HG03354 (cell line): ENCODE measurements at regions not wholly inside any gene's neighbourhood (a gene's known extent, or its start where the extent isn't known, plus 50 kb on each side); places are given as distances from the start of the nearest gene placed in this dataset.
"Not testable (repeated sequence)": the region's sequence is repeated elsewhere in the genome, so short reads cannot be mapped to it uniquely, and the experiment has no call there.

Source experiments
- ATAC-seq: cut with Tn5 transposase; IDR thresholded peaks from one replicate; pipeline ENCODE4 v1.9.1; 2021; ENCODE audit warnings: mild to moderate bottlenecking; ENCODE audit not compliant: unreplicated experiment, poor library complexity, severe bottlenecking

- ATAC-seq, result not testable (repeated sequence)
Observed at GRCh38 chr21:9040406-9040805, 1481.0 kb upstream of the TPTE start.

DNA sequence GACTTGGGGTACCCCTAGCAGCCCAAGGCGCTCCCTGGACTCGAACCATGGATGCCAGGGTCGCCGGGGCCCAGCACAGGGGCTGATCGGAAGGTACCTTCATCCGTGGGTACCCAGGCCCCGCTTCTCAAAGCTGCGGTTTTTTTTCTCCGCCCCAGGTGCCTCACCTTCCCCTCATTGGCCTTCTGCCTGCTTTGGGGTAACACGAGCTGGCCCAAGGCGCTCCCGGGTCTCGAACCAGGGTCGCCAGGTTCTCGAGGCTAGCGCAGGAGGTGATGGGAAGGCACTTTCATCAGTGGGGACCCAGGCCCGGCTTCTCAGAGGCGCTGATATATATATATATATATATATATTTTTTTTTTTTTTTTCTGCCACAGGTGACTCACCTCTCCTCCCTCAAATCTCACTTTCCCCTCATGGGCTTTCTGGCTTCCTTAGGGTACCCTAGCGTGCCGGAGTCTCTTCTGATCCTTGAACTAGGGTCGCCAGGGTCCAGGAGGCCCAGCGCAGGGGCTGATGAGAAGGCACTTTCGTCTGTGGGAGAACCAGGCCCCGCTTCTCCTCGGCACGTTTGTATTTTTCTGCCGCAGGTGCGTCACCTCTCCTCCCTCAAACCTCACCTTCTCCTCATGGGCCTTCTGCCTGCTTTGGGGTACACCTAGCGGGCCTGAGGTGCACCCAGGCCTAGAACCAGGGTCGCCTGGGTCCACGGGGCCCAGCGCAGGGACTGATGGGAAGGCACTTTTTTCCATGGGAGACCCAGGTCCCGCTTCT lies 1480.0 kb upstream of the TPTE start:
- not testable (repeated sequence) for ATAC-seq

- ATAC-seq, result not testable (repeated sequence)
Observed at GRCh38 chr21:9043089-9043488, 1478.3 kb upstream of the TPTE start.

DNA sequence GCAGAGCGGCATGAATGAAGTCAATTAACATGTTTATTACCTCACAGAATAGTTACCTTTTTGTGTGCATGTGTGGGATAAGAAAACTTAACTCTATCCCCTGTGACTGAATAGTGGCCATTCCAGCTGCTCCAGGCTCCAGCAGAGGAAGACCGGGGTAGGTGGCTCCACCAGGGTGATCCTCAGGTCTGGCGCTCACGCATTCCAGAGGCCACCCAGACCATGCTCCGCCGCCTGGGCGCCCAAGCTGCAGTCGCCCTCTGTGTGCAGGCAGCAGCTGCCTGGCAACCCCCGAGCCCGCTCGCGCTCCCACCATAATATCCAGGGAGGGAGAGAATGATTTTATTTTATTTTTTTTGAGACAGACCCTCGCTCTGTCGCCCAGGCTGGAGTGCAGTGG lies 1474.5 kb upstream of the TPTE start:
- ATAC-seq, result not testable (repeated sequence)

- ATAC-seq, result not testable (repeated sequence)
Observed at GRCh38 chr21:9067515-9067914, 1453.9 kb upstream of the TPTE start.

GRCh38 chr21:9068622-9069021 lies 1452.8 kb upstream of the TPTE start:
- ATAC-seq, result not testable (repeated sequence)

DNA sequence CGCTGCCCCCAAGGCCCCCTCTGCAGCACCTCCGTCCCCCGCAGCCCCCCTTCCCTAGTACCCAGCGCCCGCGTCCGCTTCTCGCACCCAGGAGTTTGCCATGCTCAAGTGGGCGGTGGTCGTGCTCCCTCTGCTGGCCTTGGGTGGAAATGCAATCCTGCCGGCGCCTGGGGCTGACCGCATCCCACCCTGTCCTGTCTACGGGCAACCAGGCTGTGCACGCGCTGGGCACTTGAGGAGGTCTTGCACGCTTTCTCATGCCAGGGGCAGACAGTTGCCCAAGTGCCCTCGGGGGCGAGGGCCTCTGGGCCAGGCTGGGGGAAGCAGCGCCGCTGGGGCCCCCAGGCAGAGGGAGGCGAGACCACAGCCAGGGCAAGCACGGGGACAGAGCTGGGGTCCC lies 1450.7 kb upstream of the TPTE start:
- not testable (repeated sequence) for ATAC-seq

GRCh38 chr21:9073010-9073409 lies 1448.4 kb upstream of the TPTE start:
- ATAC-seq, result not testable (repeated sequence)

DNA sequence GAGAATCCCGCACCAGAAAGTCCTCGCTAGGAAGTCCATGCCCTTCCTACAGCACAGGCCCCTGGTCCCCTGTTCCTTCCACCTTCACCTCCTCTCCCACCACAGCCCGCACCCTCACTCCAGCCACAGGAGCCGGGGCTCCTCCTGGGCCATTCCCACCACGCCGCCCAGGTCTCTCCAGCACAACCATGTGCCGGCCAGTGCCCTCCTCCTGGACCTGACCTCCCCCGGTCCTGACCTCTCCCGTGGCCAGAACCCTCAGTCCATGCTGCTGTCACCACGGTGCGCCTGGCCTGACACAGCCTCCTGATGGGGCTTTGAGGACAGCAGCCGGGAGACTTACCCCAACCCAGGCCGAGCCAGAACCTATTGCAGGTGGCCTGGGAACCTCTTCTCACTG lies 1446.6 kb upstream of the TPTE start:
- ATAC-seq, result not testable (repeated sequence)

- not testable (repeated sequence) for ATAC-seq
Observed at GRCh38 chr21:9083091-9083826, 1438.1 kb upstream of the TPTE start.

DNA sequence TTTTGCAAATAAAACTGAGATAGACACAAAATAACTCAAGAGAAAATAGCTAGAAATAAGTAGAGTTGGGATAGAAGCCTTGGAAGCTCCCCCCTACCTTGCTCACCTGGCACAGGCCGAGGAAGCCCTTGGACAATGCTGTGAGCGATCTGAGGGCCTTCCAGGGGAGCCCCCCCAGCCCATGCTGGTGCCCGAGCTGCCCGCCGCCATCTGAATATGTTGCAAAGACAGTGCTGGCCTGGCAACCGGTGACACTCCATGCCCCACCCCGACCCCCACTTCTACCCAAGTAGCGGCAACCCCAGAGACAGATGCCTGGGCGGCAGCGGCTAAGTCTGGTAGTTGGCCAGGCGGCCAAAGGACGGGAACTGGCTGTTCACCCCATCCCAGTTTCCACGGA lies 1435.1 kb upstream of the TPTE start:
- ATAC-seq, result not testable (repeated sequence)

DNA sequence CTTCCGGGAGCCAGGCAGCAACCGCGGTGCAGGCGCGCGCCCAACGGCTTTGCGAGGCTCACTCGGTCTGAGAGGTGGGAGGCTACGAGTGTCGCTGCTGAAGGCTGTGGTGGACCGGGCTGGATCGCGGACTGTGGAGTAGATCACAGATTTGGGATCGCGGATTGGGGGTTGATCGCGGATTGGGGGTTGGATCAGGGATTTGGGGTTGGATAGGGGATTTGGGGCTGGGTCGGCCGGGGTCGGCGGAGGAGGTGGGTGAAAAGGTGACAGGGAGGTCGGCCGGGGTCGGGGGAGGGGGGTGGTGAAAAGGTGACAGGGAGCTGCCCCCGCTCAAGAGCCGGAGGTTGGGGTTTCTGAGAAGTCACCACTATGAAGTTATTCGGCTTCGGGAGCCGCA lies 1433.6 kb upstream of the TPTE start:
- ATAC-seq, result not testable (repeated sequence)

DNA sequence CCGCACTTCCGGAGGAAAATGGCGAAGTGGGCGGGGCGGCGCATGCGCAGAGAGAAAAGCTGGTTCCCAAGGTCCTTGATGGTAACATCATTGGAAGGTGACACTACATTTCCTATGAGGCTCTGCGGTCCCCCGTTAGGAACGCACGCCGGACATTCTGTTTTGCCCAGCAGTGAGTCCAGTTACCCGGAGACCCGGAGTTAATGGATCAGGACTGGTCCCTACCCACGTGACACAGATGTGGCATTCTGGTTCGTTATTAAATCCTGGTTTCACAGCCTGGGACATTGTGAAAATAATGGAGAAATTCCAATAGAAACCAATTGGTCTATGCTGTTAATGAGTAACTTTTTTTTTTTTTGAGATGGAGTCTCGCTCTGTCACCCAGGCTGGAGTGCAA lies 1391.6 kb upstream of the TPTE start:
- not testable (repeated sequence) for ATAC-seq

- ATAC-seq, result not testable (repeated sequence)
Observed at GRCh38 chr21:9130817-9131216, 1390.6 kb upstream of the TPTE start.
